22Rv1 (cell line): ENCODE measurements at regions not wholly inside any gene's neighbourhood (a gene's known extent, or its start where the extent isn't known, plus 50 kb on each side); places are given as distances from the start of the nearest gene placed in this dataset.

Source experiments
- CTCF ChIP-seq: fragments of 450-650 bp; IDR thresholded peaks from 2 replicates; pipeline ENCODE4 v1.5.1; 2017; ENCODE audit warnings: mild to moderate bottlenecking
- ZFX ChIP-seq: fragments of 450-650 bp; IDR thresholded peaks from 2 replicates; pipeline ENCODE4 v1.6.1; 2017; ENCODE audit warnings: antibody characterized with exemption, borderline replicate concordance

GRCh38 chr9:7533376-7534090, 266.0 kb downstream of the DMAC1 start:
- TF ChIP-seq CTCF (no peak), ZFX (no peak)
